Left ventricle myocardium inferior (tissue), 1 donor: ENCODE measurements at regions not wholly inside any gene's neighbourhood (a gene's known extent, or its start where the extent isn't known, plus 50 kb on each side); places are given as distances from the start of the nearest gene placed in this dataset.

Experiments used
- DNase-seq: peaks from one replicate; pipeline ENCODE4 v3.0.0-alpha.2; 2020
- H3K27ac ChIP-seq: fragments of 200-600 bp; replicated peaks from 2 replicates; pipeline ENCODE4 v1.8.0; 2021
- H3K27me3 ChIP-seq: fragments of 200-600 bp; 2 replicates; pipeline ENCODE4 v1.8.0; 2021; ENCODE audit warnings: low read depth
- H3K36me3 ChIP-seq: fragments of 200-600 bp; 2 replicates; pipeline ENCODE4 v1.8.0; 2021
- H3K4me1 ChIP-seq: fragments of 200-600 bp; 2 replicates; pipeline ENCODE4 v1.8.0; 2021
- H3K4me3 ChIP-seq: fragments of 200-600 bp; 2 replicates; pipeline ENCODE4 v1.8.0; 2021; ENCODE audit warnings: mild to moderate bottlenecking, moderate library complexity
- H3K9me3 ChIP-seq: fragments of 200-600 bp; replicated peaks from 2 replicates; pipeline ENCODE4 v1.8.0; 2021
- CTCF ChIP-seq: fragments of 200-600 bp; IDR thresholded peaks from 2 replicates; pipeline ENCODE4 v1.8.0; 2021; ENCODE audit warnings: antibody characterized with exemption, mild to moderate bottlenecking, borderline replicate concordance
- intact Hi-C: fragments of 100-400 bp; cut with micrococcal nuclease; formaldehyde crosslinking; loops from one replicate; pipeline ENCODE4 v1.11.0; 2022
- donor health status: DM: no; HTN: yes; CAD: no; lungs with severe emphysema.

- no peak overlapping the region for H3K4me3 ChIP-seq
- H3K27ac ChIP-seq = no peak overlapping the region
- intact Hi-C loops = no loop called here
- H3K9me3 ChIP-seq = no peaks in the 10 kb centered on the region
- H3K36me3 ChIP-seq = no peaks in the 10 kb centered on the region
- no peak for TF ChIP-seq CTCF
- no peaks in the 10 kb centered on the region for H3K4me1 ChIP-seq
- H3K27me3 ChIP-seq = no peaks in the 10 kb centered on the region
- peak; percentile 29 for DNase-seq
These were observed 79.7 kb upstream of the FAM3C start for GRCh38 chr7:121475806-121476205.

- H3K4me3 ChIP-seq = no peak overlapping the region
- no peak for TF ChIP-seq CTCF
- no peaks in the 10 kb centered on the region for H3K36me3 ChIP-seq
These were observed 78.2 kb upstream of the FAM3C start for GRCh38 chr7:121474301-121474673.

GRCh38 chr7:121473645-121474300 is 77.7 kb upstream of the FAM3C start:
- Histone ChIP-seq H3K4me1 (no peaks in the 10 kb centered on the region), H3K36me3 (no peaks in the 10 kb centered on the region), H3K27ac (no peak overlapping the region), H3K4me3 (no peak overlapping the region), H3K27me3 (no peaks in the 10 kb centered on the region), H3K9me3 (no peaks in the 10 kb centered on the region)
- DNase-seq = no peak
- intact Hi-C loops = no loop called here
- no peak for TF ChIP-seq CTCF

More at GRCh38 chr7:121474301-121474673, 78.2 kb upstream of the FAM3C start:
- no peak overlapping the region for H3K27ac ChIP-seq
- H3K9me3 ChIP-seq = no peaks in the 10 kb centered on the region
- intact Hi-C loops = no loop called here
- no peaks in the 10 kb centered on the region for H3K27me3 ChIP-seq
- no peaks in the 10 kb centered on the region for H3K4me1 ChIP-seq
- no peak for DNase-seq

GRCh38 chr7:121466455-121466854 is 70.3 kb upstream of the FAM3C start:
- H3K27me3 ChIP-seq = no peaks in the 10 kb centered on the region
- no peaks in the 10 kb centered on the region for H3K4me1 ChIP-seq
- no peak overlapping the region for H3K27ac ChIP-seq
- H3K4me3 ChIP-seq = no peak overlapping the region
- intact Hi-C loops = no loop called here
- no peaks in the 10 kb centered on the region for H3K36me3 ChIP-seq
- no peak for TF ChIP-seq CTCF
- DNase-seq = no peak
- no peaks in the 10 kb centered on the region for H3K9me3 ChIP-seq

- intact Hi-C loops = no loop called here
These were observed 63.0 kb upstream of the FAM3C start for GRCh38 chr7:121459148-121459547.

More at GRCh38 chr7:121459148-121459547, 63.0 kb upstream of the FAM3C start:
- Histone ChIP-seq H3K27me3 (no peaks in the 10 kb centered on the region), H3K9me3 (no peaks in the 10 kb centered on the region), H3K4me3 (no peak overlapping the region), H3K36me3 (no peaks in the 10 kb centered on the region), H3K4me1 (no peaks in the 10 kb centered on the region), H3K27ac (no peak overlapping the region)
- no peak for TF ChIP-seq CTCF
- no peak for DNase-seq
